ENCODE measurements at regions not wholly inside any gene's neighbourhood (a gene's known extent, or its start where the extent isn't known, plus 50 kb on each side); places are given as distances from the start of the nearest gene placed in this dataset.

DNA sequence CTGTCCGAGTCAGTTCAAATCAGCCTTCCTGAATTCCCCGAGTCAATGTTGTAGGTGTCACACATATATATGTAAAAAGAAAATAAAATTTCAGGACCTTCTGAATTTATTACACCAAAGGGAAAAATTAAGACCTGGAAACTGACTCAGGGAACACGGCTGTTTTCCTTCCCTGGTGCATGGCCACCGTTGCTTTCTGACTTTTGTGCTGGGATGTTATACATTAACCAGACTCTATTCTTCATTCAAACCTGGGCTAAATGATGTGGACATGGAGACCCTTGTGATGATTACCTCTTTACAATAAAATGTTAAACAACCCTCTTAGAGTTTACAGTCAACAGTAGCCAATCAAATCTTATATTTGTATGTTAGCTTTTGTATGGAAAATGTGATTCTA, 51.4 kb upstream of the PLEKHG1 start:
- ChIA-PET RAD21 (ENCODE audit: low non-redundant PET in 1 of 2, low total read pairs in 2 of 2, uncharacterized antibody in 2 of 2, unreplicated experiment in 2 of 2) (no interaction called here), CTCF (no interaction called here), POLR2A (no interaction called here)
- Histone ChIP-seq H3K9ac (ENCODE audit: low read length) (no peak overlapping the region), H3K9me3 (ENCODE audit: control insufficient read depth in 1 of 2, insufficient read depth in 1 of 2, low read depth in 1 of 2, low read length in 2 of 2) (no peaks in the 10 kb centered on the region), H3K9me2 (ENCODE audit: insufficient read depth) (no peaks in the 10 kb centered on the region), H3K4me3 (replicated peaks in 1 of 2; ENCODE audit: low read depth in 1 of 2, low read length in 2 of 2) (no peak overlapping the region), H3K27ac (ENCODE audit: low read depth, low read length) (no peak overlapping the region), H3K79me2 (ENCODE audit: insufficient read depth, low read length) (no peaks in the 10 kb centered on the region), H3K27me3 (ENCODE audit: insufficient read depth, low read length) (no peaks in the 10 kb centered on the region), H3K4me1 (ENCODE audit: control insufficient read depth in 1 of 2, insufficient read depth in 2 of 2, low read length in 2 of 2) (no peaks in the 10 kb centered on the region), H2AFZ (ENCODE audit: low read depth, low read length, poor library complexity, severe bottlenecking) (no peak overlapping the region), H4K20me1 (ENCODE audit: insufficient read depth) (no peaks in the 10 kb centered on the region), H3K4me2 (ENCODE audit: low read length) (no peak overlapping the region), H3K36me3 (ENCODE audit: control insufficient read depth in 1 of 2, insufficient read depth in 2 of 2, low read length in 2 of 2) (no peaks in the 10 kb centered on the region)
- no peak for TF ChIP-seq JUND (IDR thresholded peaks at IDR 0.05)
- no peak for TF ChIP-seq ELF1 (IDR thresholded peaks at IDR 0.05; ENCODE audit: borderline replicate concordance, low read depth)
- no peak for TF ChIP-seq CBX3 (IDR thresholded peaks at IDR 0.05; ENCODE audit: low read depth)
- no peak for TF ChIP-seq CEBPB (IDR thresholded peaks at IDR 0.05; ENCODE audit: low read depth)
- TF ChIP-seq ZNF274 (IDR thresholded peaks at IDR 0.05; ENCODE audit: low read depth, low read length): no peak
- no peak for TF ChIP-seq SRF (IDR thresholded peaks at IDR 0.05; ENCODE audit: low read depth)
- no peak for TF ChIP-seq FOSL1 (IDR thresholded peaks at IDR 0.05; ENCODE audit: low read depth)
- no peak for TF ChIP-seq SP1 (IDR thresholded peaks at IDR 0.05; ENCODE audit: low read depth)
- TF ChIP-seq EZH2phosphoT487 (IDR thresholded peaks at IDR 0.05; ENCODE audit: borderline replicate concordance): no peak
- TF ChIP-seq EGR1 (IDR thresholded peaks at IDR 0.05; ENCODE audit: low read depth): no peak
- TF ChIP-seq YY1 (IDR thresholded peaks at IDR 0.05; ENCODE audit: extremely low read depth, insufficient replicate concordance, low read depth, low read length): no peak
- TF ChIP-seq TCF7L2 (IDR thresholded peaks at IDR 0.05; ENCODE audit: borderline replicate concordance, extremely low read depth, insufficient read depth, insufficient read length): no peak
- TF ChIP-seq ZFX (IDR thresholded peaks at IDR 0.05): no peak
- TF ChIP-seq ATF3 (IDR thresholded peaks at IDR 0.05): no peak
- TF ChIP-seq, protein P1, sequence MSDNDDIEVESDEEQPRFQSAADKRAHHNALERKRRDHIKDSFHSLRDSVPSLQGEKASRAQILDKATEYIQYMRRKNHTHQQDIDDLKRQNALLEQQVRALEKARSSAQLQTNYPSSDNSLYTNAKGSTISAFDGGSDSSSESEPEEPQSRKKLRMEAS (IDR thresholded peaks at IDR 0.05): no peak
- TF ChIP-seq SIN3A (IDR thresholded peaks at IDR 0.05; ENCODE audit: low read depth): no peak
- TF ChIP-seq EZH2 (IDR thresholded peaks at IDR 0.05): no peak
- TF ChIP-seq ZBTB33 (IDR thresholded peaks at IDR 0.05; ENCODE audit: extremely low read depth, insufficient replicate concordance, low read length): no peak
- DNase-seq (ENCODE audit: low read depth, low spot score) (no peak), ATAC-seq (no peak)
- intact Hi-C loops (cut with micrococcal nuclease): no loop called here
- BruUV-seq (replicated peaks): no TSS peak
